Activated naive CD4-positive, alpha-beta T cell (primary cell): ENCODE measurements at regions not wholly inside any gene's neighbourhood (a gene's known extent, or its start where the extent isn't known, plus 50 kb on each side); places are given as distances from the start of the nearest gene placed in this dataset.
"Not testable (repeated sequence)": the region's sequence is repeated elsewhere in the genome, so short reads cannot be mapped to it uniquely, and the experiment has no call there.

ENCODE experiments used
- DNase-seq, 4 experiments: peaks; one replicate each; lab custom pipeline; 2025; lab: John Stamatoyannopoulos, UW

DNA sequence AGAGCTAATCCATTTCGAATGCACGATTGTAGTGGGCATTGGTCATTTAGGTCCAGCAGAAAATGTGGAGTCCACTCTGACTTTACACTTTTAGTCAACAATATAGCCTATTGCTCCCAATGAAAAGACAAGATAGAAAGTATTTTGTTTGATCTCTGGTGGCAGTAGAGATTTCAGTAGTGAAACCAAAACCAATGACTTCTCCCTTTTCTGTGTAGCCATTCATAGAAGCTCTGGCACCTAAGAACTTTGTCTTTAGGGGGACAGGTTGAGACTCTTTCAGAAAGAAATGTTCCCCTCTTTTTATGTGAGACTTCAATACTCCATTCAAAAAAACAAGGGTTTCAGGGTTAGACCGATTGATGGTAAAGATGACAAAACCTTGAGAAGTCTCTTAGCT is 510.8 kb upstream of the POU3F2 start:
- no peak for DNase-seq

DNA sequence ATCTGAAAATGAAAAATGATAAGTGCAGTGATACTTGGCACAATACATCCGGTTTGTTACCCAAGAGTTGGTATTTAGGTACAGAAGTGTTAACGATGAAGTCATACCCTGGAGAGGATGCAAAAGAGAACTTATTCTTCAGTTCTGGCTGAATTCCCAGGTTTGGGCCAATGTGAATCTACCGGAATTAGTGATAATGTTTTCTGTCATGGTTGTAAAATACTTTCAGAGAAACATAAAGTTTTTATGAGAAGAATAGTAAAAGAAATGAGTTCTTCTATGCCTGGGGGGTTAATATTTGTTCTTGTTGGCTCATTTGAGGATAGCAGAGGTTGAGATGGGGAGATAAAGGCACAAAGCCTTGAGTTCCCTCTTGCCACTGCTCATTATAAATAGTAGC is 509.9 kb upstream of the POU3F2 start:
- DNase-seq = no peak

DNA sequence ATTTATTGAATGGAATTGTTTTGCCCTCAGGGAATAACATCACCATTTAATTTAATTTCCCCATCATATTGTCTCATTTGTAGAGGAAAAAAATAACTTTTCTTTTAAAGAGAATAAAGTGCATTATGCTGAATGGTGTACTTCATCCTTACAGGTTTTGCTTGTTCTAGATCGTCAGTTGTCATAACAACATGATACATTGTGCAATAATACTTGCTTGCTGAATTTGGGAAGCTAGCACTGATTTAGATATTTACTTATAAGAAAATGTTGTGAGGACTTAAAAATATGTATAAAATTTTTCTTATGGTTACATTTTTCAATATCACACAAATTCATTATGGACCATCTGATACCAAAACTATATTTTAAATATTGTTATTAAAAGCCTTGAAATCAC is 509.0 kb upstream of the POU3F2 start:
- no peak for DNase-seq

DNA sequence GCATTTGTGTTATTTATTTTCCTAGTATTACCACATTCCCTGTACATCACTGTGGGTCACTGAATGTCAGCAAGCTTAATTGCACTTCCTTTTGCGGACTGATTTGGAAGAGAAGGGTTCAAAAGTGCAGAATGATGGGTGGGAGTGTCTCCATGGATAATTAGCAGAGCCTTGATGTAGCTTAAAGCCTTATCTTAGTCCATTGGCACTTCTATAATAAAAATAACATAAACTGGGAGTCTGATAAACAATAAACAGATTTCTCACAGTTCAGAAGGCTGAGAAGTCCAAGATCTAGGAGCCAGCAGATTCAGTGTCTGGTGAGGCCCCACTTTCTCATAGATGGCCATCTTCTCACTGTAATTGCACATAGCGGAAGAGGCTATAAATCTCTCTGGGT is 501.1 kb upstream of the POU3F2 start:
- no peak for DNase-seq

DNA sequence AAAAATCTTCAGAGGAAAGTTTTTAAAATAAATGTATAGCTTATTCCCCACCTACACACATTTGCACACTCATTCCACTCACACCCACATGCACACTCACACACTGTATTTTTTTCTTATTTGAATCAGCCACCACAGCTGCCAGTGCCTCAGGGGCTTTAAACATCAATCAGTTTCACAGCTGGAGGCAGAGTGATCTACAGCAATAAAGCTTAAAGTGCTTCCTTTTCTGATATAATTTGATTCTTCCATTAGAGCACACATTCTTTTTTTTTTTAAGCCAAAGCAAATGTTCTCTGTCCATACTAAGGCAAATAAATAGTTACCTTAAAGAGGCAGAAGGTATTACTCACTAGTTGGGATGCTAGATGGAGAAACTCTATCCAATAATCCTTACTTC is 498.8 kb upstream of the POU3F2 start:
- no peak for DNase-seq

DNA sequence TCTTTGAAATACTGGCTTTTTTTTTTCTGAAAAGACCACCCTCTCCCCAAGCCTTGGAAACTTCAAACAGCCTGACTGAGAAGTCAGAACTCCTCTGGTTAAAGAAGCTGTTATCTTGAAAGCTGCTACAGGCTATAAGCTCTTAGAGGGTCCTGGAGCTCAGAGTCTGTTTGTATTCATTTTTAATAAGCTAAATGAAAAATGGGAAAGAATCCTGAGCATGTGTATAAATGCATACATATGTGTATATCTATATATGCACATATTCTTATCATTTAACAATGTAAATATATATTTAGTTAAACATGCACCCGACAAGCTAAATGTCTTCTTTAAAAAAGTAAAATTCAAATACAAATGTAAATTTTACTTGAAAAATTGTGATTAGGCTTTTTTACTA is 494.9 kb upstream of the POU3F2 start:
- no peak for DNase-seq

DNA sequence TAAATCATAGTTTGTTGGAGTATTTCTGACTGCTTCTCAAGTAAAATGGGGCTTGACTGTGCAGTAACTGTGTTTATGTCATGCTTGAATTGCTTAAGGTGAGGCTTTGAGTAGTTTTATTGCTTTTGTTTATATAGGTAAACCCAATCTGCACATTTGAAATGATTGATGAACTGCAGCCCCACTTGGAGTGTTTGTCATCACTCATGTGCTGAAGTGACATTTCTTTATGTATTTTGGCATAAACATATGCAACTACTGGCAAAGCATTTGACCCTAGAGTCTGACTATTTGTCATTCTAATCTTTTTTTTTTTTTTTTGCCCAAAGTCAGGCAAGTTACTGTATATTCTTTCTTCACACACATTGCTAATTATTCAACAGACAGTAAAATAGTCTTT is 491.4 kb upstream of the POU3F2 start:
- DNase-seq = no peak

DNA sequence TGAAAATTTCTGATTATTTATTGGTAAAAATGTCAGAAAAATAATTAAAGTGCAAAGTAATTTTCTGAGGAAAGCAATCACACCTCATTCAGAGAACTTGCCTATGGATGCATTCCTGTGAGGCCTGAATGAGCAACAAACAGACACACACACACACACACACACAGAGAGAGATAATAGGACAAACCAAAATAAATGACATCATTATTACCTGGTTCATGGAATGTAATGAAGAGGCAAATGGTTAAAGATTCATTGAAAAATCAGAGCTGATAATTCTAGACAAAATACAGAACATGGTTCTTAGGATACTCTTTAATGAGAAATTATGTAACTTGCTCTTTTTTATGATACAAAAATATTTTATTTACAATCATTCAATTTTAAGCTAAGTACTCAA is 490.6 kb upstream of the POU3F2 start:
- no peak for DNase-seq

DNA sequence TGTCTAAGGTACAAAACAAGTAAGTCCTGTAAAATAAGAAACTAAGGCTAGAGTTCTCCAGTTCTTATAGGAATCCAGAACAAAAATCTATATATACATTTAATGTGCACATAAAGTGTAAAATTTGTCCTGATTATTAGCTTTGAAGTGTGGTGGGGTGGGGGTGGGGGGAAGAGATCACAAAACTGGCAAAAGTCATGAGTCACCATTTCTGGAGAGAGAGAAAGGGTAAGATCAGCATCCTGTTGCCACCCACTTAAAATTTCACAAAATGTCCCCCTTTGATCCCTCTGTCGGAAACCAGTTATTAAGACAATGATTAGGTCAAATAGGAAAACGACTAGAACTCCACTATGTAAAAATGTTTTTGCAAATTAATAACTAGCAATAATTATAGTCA is 482.0 kb upstream of the POU3F2 start:
- DNase-seq = no peak

DNA sequence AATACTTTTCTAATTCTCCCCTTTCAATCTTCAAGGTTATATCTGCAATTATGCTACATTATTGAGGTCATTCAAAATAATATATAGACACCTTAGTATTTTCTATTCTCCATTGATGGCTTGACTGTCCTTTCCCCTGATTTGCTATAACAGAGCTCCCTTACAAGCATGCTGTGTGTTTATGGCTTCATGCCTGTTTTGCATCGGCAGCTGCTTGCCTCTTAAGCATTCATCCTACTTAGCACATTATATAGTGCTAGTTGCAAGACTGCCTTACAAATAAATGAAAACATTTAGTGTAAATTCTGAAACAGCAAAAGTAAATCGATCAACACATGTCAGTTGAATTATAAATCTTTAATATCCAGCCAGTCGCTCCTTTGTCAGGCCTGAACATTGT is 476.2 kb upstream of the POU3F2 start:
- no peak for DNase-seq

DNA sequence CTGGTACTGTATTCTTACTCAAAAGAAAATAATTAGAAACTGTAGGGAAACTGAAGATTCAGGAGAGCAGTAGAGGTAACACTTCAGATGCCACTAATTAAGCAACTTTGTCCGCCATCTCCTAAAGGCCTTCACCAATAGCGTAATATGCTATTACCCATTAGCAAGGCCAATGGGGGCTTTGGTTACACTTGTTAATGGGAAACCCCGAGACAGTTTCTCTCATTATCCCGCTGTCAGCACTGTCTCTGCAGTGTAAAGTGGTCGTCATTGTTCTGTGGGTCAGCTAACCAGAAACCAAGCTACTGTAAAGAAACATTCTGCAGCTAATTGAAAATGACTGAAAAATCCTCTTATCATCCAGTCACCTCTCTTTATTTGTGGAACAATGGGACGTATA is 468.0 kb upstream of the POU3F2 start:
- no peak for DNase-seq

DNA sequence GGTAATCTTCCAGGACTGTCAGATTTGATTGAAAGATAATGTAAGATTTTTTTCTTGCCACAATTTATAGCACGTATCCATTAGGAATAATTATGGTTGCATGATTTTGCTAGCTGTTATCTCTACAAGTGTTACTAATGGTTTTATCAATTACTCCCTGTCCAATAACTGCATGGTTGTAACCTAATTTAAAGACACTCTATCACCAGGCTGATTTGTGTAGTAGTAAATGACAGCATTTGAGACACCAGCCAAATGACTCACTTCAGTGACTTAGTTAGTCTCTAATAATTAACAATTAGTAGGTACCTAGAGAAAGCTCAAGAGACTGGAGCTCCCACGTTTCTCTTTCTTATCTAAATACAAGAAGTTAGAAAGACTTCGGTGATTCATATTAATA is 453.8 kb upstream of the POU3F2 start:
- no peak for DNase-seq

DNA sequence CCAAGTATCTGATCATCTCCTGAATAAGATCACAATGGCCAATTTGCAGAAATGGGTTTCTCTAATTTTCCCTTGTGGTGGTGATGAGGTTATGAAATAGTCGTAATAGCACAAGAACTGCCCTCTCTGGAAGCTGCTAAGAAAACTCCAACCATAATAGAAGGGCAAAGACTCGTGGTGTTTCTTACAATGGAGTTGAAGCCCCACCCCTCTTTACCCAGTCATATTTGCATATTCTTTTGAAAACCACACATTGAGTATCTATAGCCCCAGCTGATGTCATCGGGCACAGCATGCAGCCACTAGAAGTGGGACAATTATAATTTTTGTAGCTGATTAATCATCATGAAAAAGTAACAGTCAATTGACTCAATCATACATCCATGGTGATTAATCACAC is 452.1 kb upstream of the POU3F2 start:
- no peak for DNase-seq

DNA sequence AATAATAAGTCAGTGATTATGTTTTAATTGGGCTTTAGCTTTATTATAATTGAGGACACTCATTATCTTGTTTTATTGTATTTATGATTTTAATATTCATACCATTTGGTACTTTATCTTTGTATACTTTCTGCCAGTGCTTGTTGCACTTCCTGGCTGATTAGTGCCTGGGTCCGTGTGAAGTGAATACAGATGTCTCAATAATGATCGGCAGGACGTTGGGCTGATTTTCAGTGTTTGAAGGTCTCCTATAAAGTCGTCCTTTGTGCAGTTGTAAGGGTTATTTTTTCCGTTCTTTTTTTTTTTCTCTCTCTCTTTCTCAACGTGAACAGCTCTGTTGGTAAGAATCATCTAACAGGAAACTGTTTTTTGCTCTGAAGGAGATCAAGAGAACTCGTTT is 450.0 kb upstream of the POU3F2 start:
- DNase-seq = no peak

DNA sequence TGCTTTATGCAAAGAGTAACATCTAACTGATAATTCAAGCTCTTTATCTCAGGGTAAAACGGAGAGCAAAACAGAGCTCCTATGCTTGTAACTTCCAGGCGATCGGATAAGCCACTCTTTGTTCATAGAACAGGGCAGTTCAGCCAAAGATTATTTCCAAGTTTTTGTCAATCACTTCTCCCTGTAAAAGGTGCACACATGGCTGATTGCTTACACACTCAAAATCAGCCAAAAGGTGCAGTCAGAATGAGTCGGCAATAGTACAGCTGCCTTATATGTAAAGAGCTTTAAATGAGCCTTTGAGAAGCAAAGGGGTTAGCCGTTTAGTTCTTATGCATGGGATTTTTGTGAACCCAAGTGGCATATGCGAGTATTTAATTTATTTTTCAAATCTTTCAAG is 449.6 kb upstream of the POU3F2 start:
- DNase-seq = no peak

DNA sequence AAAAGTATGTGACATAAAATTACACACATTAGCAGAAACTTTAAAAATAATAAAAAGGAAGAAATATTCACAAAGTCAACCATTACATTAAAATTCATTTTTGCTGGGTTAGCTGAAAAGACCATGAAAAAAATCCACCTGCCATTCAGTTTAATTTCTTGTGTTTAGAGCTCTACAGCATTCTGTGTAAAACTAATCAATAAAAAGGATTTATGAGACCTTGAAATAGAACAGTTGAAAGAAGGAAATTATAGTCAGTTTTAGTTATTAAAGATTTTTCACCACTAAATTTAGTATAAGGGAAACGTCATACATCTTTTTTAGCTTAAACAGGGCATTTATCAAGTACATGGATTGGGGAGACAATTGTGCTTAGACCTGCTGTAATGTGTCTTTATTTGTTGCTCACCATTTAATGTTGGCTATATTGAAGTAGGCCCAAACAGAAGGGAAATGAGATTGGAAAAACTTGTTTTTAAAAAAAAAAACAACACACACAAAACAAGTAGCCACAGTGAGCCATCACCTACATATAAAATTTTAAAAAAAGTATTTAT is 438.7 kb upstream of the POU3F2 start:
- no peak for DNase-seq

DNA sequence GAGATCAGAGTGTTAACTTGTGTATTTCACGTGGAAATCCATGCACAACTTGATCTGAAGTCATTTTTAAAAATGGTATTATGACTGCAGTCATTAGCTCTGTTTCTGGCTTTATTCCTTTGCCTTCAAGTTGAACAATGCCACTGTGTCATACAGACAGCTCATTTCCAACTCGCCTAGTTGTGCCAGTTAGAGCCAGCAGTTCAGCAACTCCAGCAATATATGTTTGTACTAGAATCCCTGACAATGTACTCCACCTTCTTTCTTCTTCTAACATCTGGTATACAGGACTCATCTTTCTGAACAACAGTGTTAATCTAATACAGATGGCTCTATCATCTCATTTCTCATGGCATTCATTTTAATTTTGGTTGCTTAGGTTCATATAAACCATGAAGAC is 418.3 kb upstream of the POU3F2 start:
- no peak for DNase-seq

DNA sequence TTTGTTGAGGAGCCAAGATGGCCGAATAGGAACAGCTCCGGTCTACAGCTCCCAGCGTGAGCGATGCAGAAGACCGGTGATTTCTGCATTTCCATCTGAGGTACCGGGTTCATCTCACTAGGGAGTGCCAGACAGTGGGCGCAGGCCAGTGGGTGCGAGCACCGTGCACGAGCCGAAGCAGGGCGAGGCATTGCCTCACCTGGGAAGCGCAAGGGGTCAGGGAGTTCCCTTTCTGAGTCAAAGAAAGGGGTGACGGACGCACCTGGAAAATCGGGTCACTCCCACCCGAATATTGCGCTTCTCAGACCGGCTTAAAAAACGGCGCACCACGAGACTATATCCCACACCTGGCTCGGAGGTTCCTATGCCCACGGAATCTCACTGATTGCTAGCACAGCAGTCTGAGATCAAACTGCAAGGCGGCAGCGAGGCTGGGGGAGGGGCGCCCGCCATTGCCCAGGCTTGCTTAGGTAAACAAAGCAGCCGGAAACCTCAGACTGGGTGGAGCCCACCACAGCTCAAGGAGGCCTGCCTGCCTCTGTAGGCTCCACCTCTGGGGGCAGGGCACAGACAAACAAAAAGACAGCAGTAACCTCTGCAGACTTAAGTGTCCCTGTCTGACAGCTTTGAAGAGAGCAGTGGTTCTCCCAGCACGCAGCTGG is 417.7 kb upstream of the POU3F2 start:
- DNase-seq = not testable (repeated sequence)

DNA sequence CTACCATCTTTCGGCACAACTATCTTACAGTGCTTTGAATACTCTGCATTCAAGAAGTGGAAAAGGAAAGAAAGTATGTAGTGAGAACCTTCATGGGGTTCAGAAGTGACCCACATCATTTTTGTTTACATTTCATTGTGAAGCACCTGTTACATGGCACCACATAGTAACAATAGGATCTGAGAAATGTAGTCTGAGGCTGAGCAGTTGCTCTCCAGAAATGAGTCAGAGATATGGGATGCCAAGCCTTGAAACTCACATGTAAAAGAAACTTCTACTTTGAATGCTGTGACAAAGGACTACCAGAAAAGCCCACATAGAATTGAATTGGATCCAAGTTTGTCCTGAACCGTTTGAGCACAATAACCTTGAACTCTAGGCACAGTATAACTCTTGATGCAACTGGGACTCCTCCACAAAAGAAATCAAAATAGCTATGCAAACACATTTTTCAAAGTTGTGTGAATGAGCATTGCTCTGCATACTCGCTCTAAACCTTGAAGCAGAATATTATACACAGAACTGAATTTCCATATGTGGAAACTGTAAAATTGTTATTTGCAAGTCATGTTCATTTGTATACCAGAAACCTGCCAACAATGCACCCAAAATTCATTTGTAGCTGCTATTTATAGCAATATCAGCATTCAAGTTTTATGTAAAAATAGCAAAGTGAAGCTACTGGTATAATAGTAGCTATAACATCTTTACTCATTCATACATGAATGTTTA is 400.9 kb upstream of the POU3F2 start:
- no peak for DNase-seq

DNA sequence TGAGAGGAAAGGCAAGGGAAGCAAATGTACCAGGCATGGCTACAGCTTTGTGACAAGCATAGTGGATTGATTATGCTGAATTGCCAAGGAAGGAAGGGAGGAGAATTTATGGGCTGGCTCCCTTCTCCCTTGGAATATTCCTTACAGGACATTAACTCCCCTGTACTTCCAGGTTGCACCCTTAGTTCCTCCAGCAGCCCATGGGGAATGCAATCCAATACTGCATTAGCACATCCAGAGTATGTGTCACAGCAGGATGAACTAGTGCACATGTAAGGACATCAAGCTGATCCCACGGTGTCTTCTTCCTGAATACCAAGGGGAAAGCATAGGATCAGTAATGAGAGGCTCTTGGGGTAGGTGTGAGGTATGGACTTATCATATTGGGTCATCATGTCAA is 390.7 kb upstream of the POU3F2 start:
- DNase-seq = no peak

DNA sequence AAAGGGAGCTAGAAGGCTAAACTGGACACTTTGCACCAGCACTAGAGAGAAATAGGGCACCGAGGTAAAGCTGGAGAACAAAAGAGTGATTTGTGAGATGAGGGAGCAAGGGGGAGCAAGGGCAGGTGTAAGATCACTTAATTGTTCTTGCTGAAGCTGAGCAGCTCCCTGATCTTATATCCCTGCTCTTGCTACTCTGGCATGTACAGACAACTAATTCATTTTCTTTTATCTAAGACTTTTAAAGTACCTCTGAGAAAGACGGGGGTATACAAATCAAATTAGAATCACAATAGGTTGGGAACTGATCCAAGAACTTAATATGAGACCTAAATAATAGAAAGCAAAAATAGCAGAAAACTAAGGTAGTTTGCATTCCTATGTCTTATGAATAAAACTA is 381.7 kb upstream of the POU3F2 start:
- no peak for DNase-seq

DNA sequence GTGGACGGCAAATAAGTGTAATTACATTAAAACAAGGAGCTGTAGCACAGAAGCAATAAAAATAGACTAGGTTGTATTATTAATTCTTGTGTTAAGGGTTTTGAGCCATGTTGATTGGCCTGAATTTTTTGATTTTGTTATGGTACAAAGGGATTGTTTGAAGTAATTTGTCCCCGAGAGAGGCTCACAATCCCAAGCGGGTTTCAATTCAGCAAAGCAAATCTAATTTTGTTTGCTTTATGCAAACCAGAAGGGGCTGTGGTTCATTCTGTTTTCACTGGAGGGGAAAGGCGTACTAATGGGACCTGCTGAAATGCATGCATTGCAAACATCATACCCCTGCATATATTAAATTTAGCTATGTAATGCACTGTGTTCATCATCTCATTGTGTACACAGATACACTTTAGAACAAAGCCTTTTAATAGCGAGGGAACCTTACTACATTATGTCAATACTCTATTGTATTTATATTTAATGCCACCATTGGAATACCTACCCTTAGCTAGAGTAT is 379.5 kb upstream of the POU3F2 start:
- no peak for DNase-seq

DNA sequence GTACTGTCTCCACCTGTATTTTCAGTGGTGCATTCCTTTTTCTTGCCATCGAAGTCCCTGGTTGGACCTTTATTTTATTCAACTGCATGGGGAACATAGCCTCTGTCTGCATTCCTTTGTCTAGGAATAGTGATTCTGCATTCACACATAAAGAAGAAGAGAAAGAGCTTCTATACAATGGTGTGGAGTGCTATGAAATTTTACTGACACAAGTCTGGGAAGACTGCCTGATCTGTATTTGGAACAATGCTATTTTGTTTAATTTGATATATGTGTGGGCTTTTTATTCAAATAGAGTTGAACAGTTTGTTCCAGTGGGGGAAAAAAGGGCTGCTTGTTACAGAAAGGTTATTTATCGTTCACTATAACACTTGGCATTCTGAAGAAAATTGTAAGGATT is 375.7 kb upstream of the POU3F2 start:
- DNase-seq = no peak
